Activated T-cell treated with anti-CD3 and anti-CD28 coated beads for 48 hours (primary cell): ENCODE measurements at regions not wholly inside any gene's neighbourhood (a gene's known extent, or its start where the extent isn't known, plus 50 kb on each side); places are given as distances from the start of the nearest gene placed in this dataset.

Experiments used
- DNase-seq: peaks from one replicate; pipeline ENCODE4 v3.0.0-alpha.2; 2020; ENCODE audit warnings: low read depth

GRCh38 chr15:29424118-29424517, 154.5 kb upstream of the NSMCE3 start:
- no peak for DNase-seq

GRCh38 chr15:29422606-29423005, 153.0 kb upstream of the NSMCE3 start:
- no peak for DNase-seq

GRCh38 chr15:29420188-29420587, 150.6 kb upstream of the NSMCE3 start:
- no peak for DNase-seq

GRCh38 chr15:29418931-29419330, 149.3 kb upstream of the NSMCE3 start:
- no peak for DNase-seq

- no peak for DNase-seq
Observed at GRCh38 chr15:29418178-29418577, 148.6 kb upstream of the NSMCE3 start.

- no peak for DNase-seq
Observed at GRCh38 chr15:29411299-29411698, 141.7 kb upstream of the NSMCE3 start.

GRCh38 chr15:29410338-29410737, 140.7 kb upstream of the NSMCE3 start:
- DNase-seq: no peak

GRCh38 chr15:29409890-29410289, 140.3 kb upstream of the NSMCE3 start:
- no peak for DNase-seq

GRCh38 chr15:29405564-29405963, 135.9 kb upstream of the NSMCE3 start:
- no peak for DNase-seq

- DNase-seq: no peak
Observed at GRCh38 chr15:29403772-29404171, 134.2 kb upstream of the NSMCE3 start.

- DNase-seq: no peak
Observed at GRCh38 chr15:29401644-29402043, 132.0 kb upstream of the NSMCE3 start.

- DNase-seq: no peak
Observed at GRCh38 chr15:29400701-29401100, 131.1 kb upstream of the NSMCE3 start.

- no peak for DNase-seq
Observed at GRCh38 chr15:29398907-29399306, 129.3 kb upstream of the NSMCE3 start.

- DNase-seq: no peak
Observed at GRCh38 chr15:29396176-29396811, 126.7 kb upstream of the NSMCE3 start.

GRCh38 chr15:29393443-29393842, 123.8 kb upstream of the NSMCE3 start:
- DNase-seq: no peak

- DNase-seq: no peak
Observed at GRCh38 chr15:29392358-29392757, 122.7 kb upstream of the NSMCE3 start.

GRCh38 chr15:29390051-29390450, 120.4 kb upstream of the NSMCE3 start:
- no peak for DNase-seq

GRCh38 chr15:29386523-29386922, 116.9 kb upstream of the NSMCE3 start:
- no peak for DNase-seq

GRCh38 chr15:29383367-29383766, 113.7 kb upstream of the NSMCE3 start:
- no peak for DNase-seq

GRCh38 chr15:29382862-29383261, 113.2 kb upstream of the NSMCE3 start:
- DNase-seq: no peak

GRCh38 chr15:29380466-29380865, 110.8 kb upstream of the NSMCE3 start:
- DNase-seq: no peak

GRCh38 chr15:29379647-29380046, 110.0 kb upstream of the NSMCE3 start:
- DNase-seq: no peak

- no peak for DNase-seq
Observed at GRCh38 chr15:29377161-29377560, 107.5 kb upstream of the NSMCE3 start.

GRCh38 chr15:29376590-29376989, 107.0 kb upstream of the NSMCE3 start:
- DNase-seq: no peak

GRCh38 chr15:29369261-29369660, 99.6 kb upstream of the NSMCE3 start:
- DNase-seq: no peak
